MM.1S (cell line): ENCODE measurements at regions not wholly inside any gene's neighbourhood (a gene's known extent, or its start where the extent isn't known, plus 50 kb on each side); places are given as distances from the start of the nearest gene placed in this dataset.

Experiments
- DNase-seq: peaks from one replicate; pipeline ENCODE4 v3.0.0-alpha.2; 2015
- H2AFZ ChIP-seq: fragments of 300-600 bp; sonication (generic); 2 replicates; pipeline ENCODE4 v1.6.0; 2016; ENCODE audit warnings: antibody characterized with exemption, low read length
- H3F3A ChIP-seq: fragments of 300-600 bp; sonication (generic); 2 replicates; pipeline ENCODE4 v1.6.1; 2016; ENCODE audit warnings: mild to moderate bottlenecking, antibody characterized with exemption, low read length, moderate library complexity, mixed read lengths; ENCODE audit not compliant: insufficient read depth
- H3K27ac ChIP-seq: fragments of 300-600 bp; sonication (generic); 2 replicates; pipeline ENCODE4 v1.5.1; 2016; ENCODE audit warnings: mild to moderate bottlenecking, low read length
- H3K27me3 ChIP-seq: fragments of 300-600 bp; sonication (generic); replicated peaks from 2 replicates; pipeline ENCODE4 v1.6.0; 2016; ENCODE audit warnings: low read length; ENCODE audit not compliant: insufficient read depth
- H3K36me3 ChIP-seq: fragments of 300-600 bp; sonication (generic); replicated peaks from 2 replicates; pipeline ENCODE4 v1.6.1; 2016; ENCODE audit warnings: mild to moderate bottlenecking, low read length, mixed read lengths; ENCODE audit not compliant: insufficient read depth
- H3K4me1 ChIP-seq: fragments of 300-600 bp; sonication (generic); 2 replicates; pipeline ENCODE4 v1.6.1; 2016; ENCODE audit warnings: low read length, mixed read lengths
- H3K4me2 ChIP-seq: fragments of 300-600 bp; sonication (generic); 2 replicates; pipeline ENCODE4 v1.6.0; 2016; ENCODE audit warnings: low read depth, low read length
- H3K4me3 ChIP-seq: fragments of 300-600 bp; sonication (generic); 2 replicates; pipeline ENCODE4 v1.5.1; 2016; ENCODE audit warnings: low read length, mixed read lengths
- H3K79me2 ChIP-seq: fragments of 300-600 bp; sonication (generic); 2 replicates; pipeline ENCODE4 v1.6.1; 2016; ENCODE audit warnings: mixed run types, low read length, mixed read lengths
- H3K9ac ChIP-seq: fragments of 300-600 bp; sonication (generic); 2 replicates; pipeline ENCODE4 v1.6.1; 2016; ENCODE audit warnings: low read length, mixed read lengths
- H3K9me2 ChIP-seq: fragments of 300-600 bp; sonication (generic); replicated peaks from 2 replicates; pipeline ENCODE4 v1.6.1; 2016; ENCODE audit warnings: mild to moderate bottlenecking, low read length, mixed read lengths; ENCODE audit not compliant: insufficient read depth
- H3K9me3 ChIP-seq: fragments of 300-600 bp; sonication (generic); replicated peaks from 2 replicates; pipeline ENCODE4 v1.6.1; 2016; ENCODE audit warnings: mild to moderate bottlenecking, low read length, mixed read lengths; ENCODE audit not compliant: insufficient read depth
- H4K20me1 ChIP-seq: fragments of 300-600 bp; sonication (generic); 2 replicates; pipeline ENCODE4 v1.6.1; 2016; ENCODE audit warnings: mild to moderate bottlenecking, low read length, moderate library complexity, mixed read lengths; ENCODE audit not compliant: insufficient read depth
- CTCF ChIP-seq: fragments of 300-600 bp; sonication (generic); IDR thresholded peaks from 2 replicates; pipeline ENCODE4 v1.5.1; 2016; ENCODE audit warnings: antibody characterized with exemption, low read length, mixed read lengths
- EZH2 ChIP-seq: fragments of 300-600 bp; sonication (generic); optimal IDR thresholded peaks from 2 replicates; pipeline ENCODE3; 2017; ENCODE audit warnings: low read depth, mild to moderate bottlenecking, antibody characterized with exemption, low read length, mixed read lengths
- EZH2phosphoT487 ChIP-seq: fragments of 300-600 bp; sonication (generic); IDR thresholded peaks from 2 replicates; pipeline ENCODE4 v1.6.1; 2018; ENCODE audit warnings: antibody characterized with exemption, low read length

GRCh38 chr11:38043060-38043459 lies 1445.0 kb upstream of the RAG2 start:
- Histone ChIP-seq H3K9me2 (no peaks in the 10 kb centered on the region), H4K20me1 (no peaks in the 10 kb centered on the region), H3K36me3 (no peaks in the 10 kb centered on the region), H3K27me3 (no peaks in the 10 kb centered on the region), H3K9ac (no peak overlapping the region), H3F3A (no peaks in the 10 kb centered on the region), H3K4me2 (no peak overlapping the region), H3K79me2 (no peaks in the 10 kb centered on the region), H3K4me3 (no peak overlapping the region), H3K27ac (no peak overlapping the region), H3K9me3 (no peaks in the 10 kb centered on the region), H3K4me1 (no peaks in the 10 kb centered on the region), H2AFZ (no peak overlapping the region)
- no peak for TF ChIP-seq EZH2phosphoT487
- TF ChIP-seq CTCF = no peak
- TF ChIP-seq EZH2 = no peak
- no peak for DNase-seq

GRCh38 chr11:38038777-38039176 lies 1440.7 kb upstream of the RAG2 start:
- Histone ChIP-seq H4K20me1 (no peaks in the 10 kb centered on the region), H3K4me1 (no peaks in the 10 kb centered on the region), H3K4me3 (no peak overlapping the region), H2AFZ (no peak overlapping the region), H3K27me3 (no peaks in the 10 kb centered on the region), H3K9me3 (no peaks in the 10 kb centered on the region), H3K79me2 (no peaks in the 10 kb centered on the region), H3F3A (no peaks in the 10 kb centered on the region), H3K4me2 (no peak overlapping the region), H3K36me3 (no peaks in the 10 kb centered on the region), H3K27ac (no peak overlapping the region), H3K9me2 (no peaks in the 10 kb centered on the region), H3K9ac (no peak overlapping the region)
- TF ChIP-seq CTCF = no peak
- TF ChIP-seq EZH2 = no peak
- TF ChIP-seq EZH2phosphoT487 = no peak
- DNase-seq = no peak

GRCh38 chr11:38019072-38019775 lies 1421.2 kb upstream of the RAG2 start:
- H3K79me2 ChIP-seq = no peaks in the 10 kb centered on the region
- no peak overlapping the region for H3K4me3 ChIP-seq
- H3K27me3 ChIP-seq = no peaks in the 10 kb centered on the region
- no peaks in the 10 kb centered on the region for H3K36me3 ChIP-seq
- H3K9me3 ChIP-seq = 0 out of 2 replicates have a peak, but pooled peaks cover 3% of the 10 kb centered on the region
- no peak overlapping the region for H3K9ac ChIP-seq
- TF ChIP-seq CTCF (no peak), EZH2phosphoT487 (no peak), EZH2 (no peak)
- H4K20me1 ChIP-seq = no peaks in the 10 kb centered on the region
- H3K9me2 ChIP-seq = no peaks in the 10 kb centered on the region
- no peak overlapping the region for H3K27ac ChIP-seq
- H3K4me2 ChIP-seq = no peak overlapping the region
- DNase-seq = no peak
- no peaks in the 10 kb centered on the region for H3K4me1 ChIP-seq
- no peaks in the 10 kb centered on the region for H3F3A ChIP-seq
- no peak overlapping the region for H2AFZ ChIP-seq
